Glutamatergic neuron (in vitro differentiated cells): ENCODE measurements at regions not wholly inside any gene's neighbourhood (a gene's known extent, or its start where the extent isn't known, plus 50 kb on each side); places are given as distances from the start of the nearest gene placed in this dataset.

Experiments
- DNase-seq: peaks from one replicate; pipeline ENCODE4 v3.0.0; 2022
- H3K27ac Mint-ChIP-seq: one replicate; pipeline ENCODE4 v1.8.0; 2020; ENCODE audit warnings: mild to moderate bottlenecking, mixed read lengths, inconsistent platforms; ENCODE audit not compliant: unreplicated experiment
- H3K27me3 Mint-ChIP-seq: one replicate; pipeline ENCODE4 v1.8.0; 2020; ENCODE audit warnings: mild to moderate bottlenecking, moderate library complexity, mixed read lengths, inconsistent platforms; ENCODE audit not compliant: unreplicated experiment
- H3K36me3 Mint-ChIP-seq: one replicate; pipeline ENCODE4 v1.8.0; 2020; ENCODE audit warnings: mild to moderate bottlenecking, mixed read lengths, inconsistent platforms; ENCODE audit not compliant: unreplicated experiment
- H3K4me1 Mint-ChIP-seq: one replicate; pipeline ENCODE4 v1.8.0; 2020; ENCODE audit warnings: mild to moderate bottlenecking, low read depth, mixed read lengths, inconsistent platforms; ENCODE audit not compliant: unreplicated experiment
- H3K4me3 Mint-ChIP-seq: one replicate; pipeline ENCODE4 v1.8.0; 2020; ENCODE audit warnings: mild to moderate bottlenecking, mixed read lengths, inconsistent platforms; ENCODE audit not compliant: unreplicated experiment
- H3K9me3 Mint-ChIP-seq: one replicate; pipeline ENCODE4 v1.8.0; 2020; ENCODE audit warnings: mild to moderate bottlenecking, moderate library complexity, mixed read lengths, inconsistent platforms; ENCODE audit not compliant: unreplicated experiment
- TF ChIP-seq, protein P1 (sequence below): fragments of 200-600 bp; sonication (generic); IDR thresholded peaks from one replicate; pipeline ENCODE4 v1.5.0; 2021; ENCODE audit not compliant: partially characterized antibody, unreplicated experiment

DNA sequence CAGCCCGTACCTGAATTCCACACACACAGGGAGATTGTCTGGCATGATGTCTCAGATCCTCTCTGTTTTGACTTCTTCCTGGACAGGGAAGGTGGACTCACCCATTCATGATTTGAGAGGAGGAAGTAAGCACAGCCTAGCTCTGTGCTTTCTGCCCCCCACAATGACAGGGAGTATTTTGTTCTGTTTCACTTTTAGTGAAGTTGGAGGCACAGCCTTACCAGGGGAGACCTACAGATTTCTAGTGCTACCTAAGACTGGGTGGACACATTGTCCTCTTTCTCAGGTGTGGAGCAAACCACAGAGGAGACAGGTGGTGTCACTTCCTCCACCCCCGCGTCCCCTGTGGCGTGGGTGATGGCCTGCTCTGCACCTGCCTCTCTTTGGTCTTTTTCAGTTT lies 408.6 kb upstream of the PFKP start:
- Mint-ChIP-seq H3K27me3 (no peaks in the 10 kb centered on the region), H3K9me3 (no peaks in the 10 kb centered on the region), H3K4me1 (peaks cover 11% of the 10 kb centered on the region), H3K27ac (no peak overlapping the region), H3K4me3 (no peak overlapping the region), H3K36me3 (no peaks in the 10 kb centered on the region)
- TF ChIP-seq, protein P1, sequence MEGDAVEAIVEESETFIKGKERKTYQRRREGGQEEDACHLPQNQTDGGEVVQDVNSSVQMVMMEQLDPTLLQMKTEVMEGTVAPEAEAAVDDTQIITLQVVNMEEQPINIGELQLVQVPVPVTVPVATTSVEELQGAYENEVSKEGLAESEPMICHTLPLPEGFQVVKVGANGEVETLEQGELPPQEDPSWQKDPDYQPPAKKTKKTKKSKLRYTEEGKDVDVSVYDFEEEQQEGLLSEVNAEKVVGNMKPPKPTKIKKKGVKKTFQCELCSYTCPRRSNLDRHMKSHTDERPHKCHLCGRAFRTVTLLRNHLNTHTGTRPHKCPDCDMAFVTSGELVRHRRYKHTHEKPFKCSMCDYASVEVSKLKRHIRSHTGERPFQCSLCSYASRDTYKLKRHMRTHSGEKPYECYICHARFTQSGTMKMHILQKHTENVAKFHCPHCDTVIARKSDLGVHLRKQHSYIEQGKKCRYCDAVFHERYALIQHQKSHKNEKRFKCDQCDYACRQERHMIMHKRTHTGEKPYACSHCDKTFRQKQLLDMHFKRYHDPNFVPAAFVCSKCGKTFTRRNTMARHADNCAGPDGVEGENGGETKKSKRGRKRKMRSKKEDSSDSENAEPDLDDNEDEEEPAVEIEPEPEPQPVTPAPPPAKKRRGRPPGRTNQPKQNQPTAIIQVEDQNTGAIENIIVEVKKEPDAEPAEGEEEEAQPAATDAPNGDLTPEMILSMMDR: no peak
- no peak for DNase-seq

DNA sequence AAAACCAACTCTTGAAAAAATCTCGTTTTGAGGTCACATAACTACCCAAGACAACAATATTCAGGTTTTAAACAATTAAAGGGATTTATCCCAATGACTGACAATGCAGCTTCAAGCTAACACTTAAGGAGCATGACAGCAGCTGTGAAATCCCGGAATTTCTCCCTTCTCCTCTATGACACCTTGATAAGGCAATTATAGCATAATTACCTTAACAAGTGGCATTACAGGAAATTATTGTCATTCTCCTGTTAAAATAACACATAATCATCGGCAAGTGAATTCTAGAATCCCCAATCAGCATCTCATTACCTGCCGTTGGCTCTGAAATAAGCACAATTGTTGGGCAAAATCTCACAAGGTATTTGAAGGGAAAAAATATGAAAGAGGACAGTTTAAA lies 417.0 kb upstream of the PFKP start:
- no peaks in the 10 kb centered on the region for H3K4me1 Mint-ChIP-seq
- TF ChIP-seq, protein P1: no peak
- H3K27me3 Mint-ChIP-seq: no peaks in the 10 kb centered on the region
- no peak overlapping the region for H3K27ac Mint-ChIP-seq
- H3K9me3 Mint-ChIP-seq: no peaks in the 10 kb centered on the region
- no peak for DNase-seq
- H3K4me3 Mint-ChIP-seq: no peak overlapping the region
- no peaks in the 10 kb centered on the region for H3K36me3 Mint-ChIP-seq

DNA sequence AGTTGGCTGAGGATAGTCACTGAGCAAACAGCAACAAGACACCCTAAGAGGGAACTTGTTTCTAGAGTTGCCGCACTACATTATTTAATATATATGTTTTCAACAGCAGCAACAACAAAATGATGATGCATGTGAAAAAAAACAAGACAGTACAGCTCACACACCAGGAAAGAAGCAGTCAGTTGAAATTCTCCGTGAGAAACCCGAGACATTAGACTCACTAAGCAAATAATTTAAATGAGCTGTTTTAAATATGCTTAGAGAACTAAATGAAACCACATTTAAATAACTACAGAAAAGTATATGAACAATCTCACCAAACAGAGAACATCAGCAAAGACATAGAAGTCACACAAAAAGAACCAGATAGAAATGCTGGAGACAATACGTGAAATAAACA lies 426.3 kb upstream of the PFKP start:
- no peak overlapping the region for H3K4me3 Mint-ChIP-seq
- peaks cover 8% of the 10 kb centered on the region for H3K36me3 Mint-ChIP-seq
- H3K9me3 Mint-ChIP-seq: no peaks in the 10 kb centered on the region
- no peak overlapping the region for H3K27ac Mint-ChIP-seq
- TF ChIP-seq, protein P1: no peak
- no peak for DNase-seq
- H3K4me1 Mint-ChIP-seq: no peaks in the 10 kb centered on the region
- H3K27me3 Mint-ChIP-seq: no peaks in the 10 kb centered on the region

DNA sequence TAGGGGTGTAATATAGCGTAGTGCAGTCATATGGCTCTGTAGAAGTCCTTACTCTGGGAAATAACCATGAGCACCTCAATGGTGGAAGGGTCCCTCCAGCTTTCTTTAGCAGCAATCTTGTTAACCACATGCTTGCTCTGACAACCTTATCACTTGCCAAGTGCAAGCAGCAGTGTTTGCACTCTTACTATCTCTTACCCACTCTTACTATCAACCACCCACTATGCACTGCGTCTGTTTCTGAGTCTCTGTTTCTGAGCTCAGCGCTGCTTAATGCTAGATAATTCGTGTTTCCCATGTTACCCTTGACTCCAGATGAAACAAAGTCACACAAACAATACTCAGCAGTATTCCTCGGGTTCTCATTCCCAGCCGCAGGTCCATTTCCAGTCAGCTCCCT lies 433.7 kb upstream of the PFKP start:
- Mint-ChIP-seq H3K27ac (no peak overlapping the region), H3K36me3 (no peaks in the 10 kb centered on the region), H3K27me3 (no peaks in the 10 kb centered on the region), H3K4me1 (peaks cover 23% of the 10 kb centered on the region), H3K9me3 (peaks cover 2% of the 10 kb centered on the region), H3K4me3 (no peak overlapping the region)
- TF ChIP-seq, protein P1: no peak
- DNase-seq: no peak

DNA sequence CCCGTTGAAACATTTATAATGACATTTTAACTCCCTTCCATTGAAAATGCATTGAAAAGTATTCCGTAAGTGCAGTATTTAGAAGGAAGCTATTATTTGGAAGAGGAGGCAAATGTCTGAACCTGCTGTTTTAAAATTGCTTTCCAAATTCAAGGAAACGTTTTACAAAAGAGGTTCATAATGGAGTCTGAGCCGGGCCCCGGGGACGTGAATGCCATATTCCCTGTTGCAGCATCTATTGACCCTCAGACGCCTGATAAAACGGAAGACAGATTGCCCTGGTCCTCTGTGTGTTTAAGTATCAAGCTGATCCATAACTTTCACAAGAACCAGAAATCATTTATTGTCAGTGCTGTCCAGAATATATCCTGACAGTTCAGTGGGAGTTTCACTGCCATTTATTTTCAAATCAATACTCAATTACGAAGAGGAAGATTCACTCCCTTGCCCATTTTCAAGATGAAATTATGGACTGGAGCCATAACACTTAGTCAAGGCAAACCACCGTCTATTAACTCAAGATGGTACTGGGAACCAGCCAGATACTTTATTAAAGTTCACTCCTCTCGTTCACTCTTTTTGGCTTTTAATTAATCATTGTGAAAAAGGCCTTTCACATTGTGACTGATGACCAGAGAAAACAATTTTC lies 435.7 kb upstream of the PFKP start:
- H3K27me3 Mint-ChIP-seq: peaks cover 2% of the 10 kb centered on the region
- H3K36me3 Mint-ChIP-seq: no peaks in the 10 kb centered on the region
- peak overlapping the region; percentile 53 for H3K27ac Mint-ChIP-seq
- H3K4me1 Mint-ChIP-seq: peaks cover 23% of the 10 kb centered on the region
- TF ChIP-seq, protein P1: no peak
- peaks cover 2% of the 10 kb centered on the region for H3K9me3 Mint-ChIP-seq
- no peak overlapping the region for H3K4me3 Mint-ChIP-seq
- peak; percentile 70 for DNase-seq
